ENCODE measurements at regions not wholly inside any gene's neighbourhood (a gene's known extent, or its start where the extent isn't known, plus 50 kb on each side); places are given as distances from the start of the nearest gene placed in this dataset.

GRCh38 chr15:93165734-93166470 lies 76.9 kb upstream of the RGMA start:
- TF ChIP-seq POLR2A (IDR thresholded peaks at IDR 0.05; ENCODE audit: low read depth, low read length) = no peak
- TF ChIP-seq TAF1 (IDR thresholded peaks at IDR 0.05; ENCODE audit: borderline replicate concordance, low read depth, low read length) = no peak
- TF ChIP-seq POLR2AphosphoS5 (IDR thresholded peaks at IDR 0.05; ENCODE audit: low read depth, low read length) = no peak
- FAIRE-seq (no peak), DNase-seq (ENCODE audit: insufficient read length) (no peak)

GRCh38 chr15:93164409-93164808 lies 75.4 kb upstream of the RGMA start:
- DNase-seq (ENCODE audit: insufficient read length) (no peak), FAIRE-seq (no peak)
- TF ChIP-seq POLR2A (IDR thresholded peaks at IDR 0.05; ENCODE audit: low read depth, low read length) (no peak), TAF1 (IDR thresholded peaks at IDR 0.05; ENCODE audit: borderline replicate concordance, low read depth, low read length) (no peak), POLR2AphosphoS5 (IDR thresholded peaks at IDR 0.05; ENCODE audit: low read depth, low read length) (no peak)

GRCh38 chr15:93162560-93162959 lies 73.5 kb upstream of the RGMA start:
- no peak for FAIRE-seq
- DNase-seq (ENCODE audit: insufficient read length) = no peak
- TF ChIP-seq POLR2AphosphoS5 (IDR thresholded peaks at IDR 0.05; ENCODE audit: low read depth, low read length) (no peak), TAF1 (IDR thresholded peaks at IDR 0.05; ENCODE audit: borderline replicate concordance, low read depth, low read length) (no peak), POLR2A (IDR thresholded peaks at IDR 0.05; ENCODE audit: low read depth, low read length) (no peak)

GRCh38 chr15:93159930-93160329 lies 70.9 kb upstream of the RGMA start:
- FAIRE-seq (no peak), DNase-seq (ENCODE audit: insufficient read length) (no peak)
- TF ChIP-seq TAF1 (IDR thresholded peaks at IDR 0.05; ENCODE audit: borderline replicate concordance, low read depth, low read length) (no peak), POLR2AphosphoS5 (IDR thresholded peaks at IDR 0.05; ENCODE audit: low read depth, low read length) (no peak), POLR2A (IDR thresholded peaks at IDR 0.05; ENCODE audit: low read depth, low read length) (no peak)

GRCh38 chr15:93158097-93158900 lies 69.3 kb upstream of the RGMA start:
- FAIRE-seq = no peak
- TF ChIP-seq TAF1 (IDR thresholded peaks at IDR 0.05; ENCODE audit: borderline replicate concordance, low read depth, low read length) = no peak
- no peak for TF ChIP-seq POLR2A (IDR thresholded peaks at IDR 0.05; ENCODE audit: low read depth, low read length)
- no peak for TF ChIP-seq POLR2AphosphoS5 (IDR thresholded peaks at IDR 0.05; ENCODE audit: low read depth, low read length)
- DNase-seq (ENCODE audit: insufficient read length) = no peak

GRCh38 chr15:93154666-93155065 lies 65.7 kb upstream of the RGMA start:
- DNase-seq (ENCODE audit: insufficient read length) (no peak), FAIRE-seq (no peak)

GRCh38 chr15:93152951-93153350 lies 63.9 kb upstream of the RGMA start:
- DNase-seq (ENCODE audit: insufficient read length) (no peak), FAIRE-seq (no peak)
- TF ChIP-seq POLR2A (IDR thresholded peaks at IDR 0.05; ENCODE audit: low read depth, low read length) = no peak

More at GRCh38 chr15:93154666-93155065, 65.7 kb upstream of the RGMA start:
- no peak for TF ChIP-seq POLR2AphosphoS5 (IDR thresholded peaks at IDR 0.05; ENCODE audit: low read depth, low read length)
- TF ChIP-seq POLR2A (IDR thresholded peaks at IDR 0.05; ENCODE audit: low read depth, low read length) = no peak

GRCh38 chr15:93152360-93152759 lies 63.3 kb upstream of the RGMA start:
- no peak for FAIRE-seq

GRCh38 chr15:93150910-93151881 lies 62.2 kb upstream of the RGMA start:
- no peak for TF ChIP-seq POLR2A (IDR thresholded peaks at IDR 0.05; ENCODE audit: low read depth, low read length)
- no peak for TF ChIP-seq TAF1 (IDR thresholded peaks at IDR 0.05; ENCODE audit: borderline replicate concordance, low read depth, low read length)
- no peak for TF ChIP-seq POLR2AphosphoS5 (IDR thresholded peaks at IDR 0.05; ENCODE audit: low read depth, low read length)
- FAIRE-seq (peak; percentile 5), DNase-seq (ENCODE audit: insufficient read length) (no peak)

More at GRCh38 chr15:93152360-93152759, 63.3 kb upstream of the RGMA start:
- DNase-seq (ENCODE audit: insufficient read length) = no peak
- no peak for TF ChIP-seq POLR2AphosphoS5 (IDR thresholded peaks at IDR 0.05; ENCODE audit: low read depth, low read length)
- TF ChIP-seq TAF1 (IDR thresholded peaks at IDR 0.05; ENCODE audit: borderline replicate concordance, low read depth, low read length) = no peak
- TF ChIP-seq POLR2A (IDR thresholded peaks at IDR 0.05; ENCODE audit: low read depth, low read length) = no peak

- no peak for FAIRE-seq
- TF ChIP-seq TAF1 (IDR thresholded peaks at IDR 0.05; ENCODE audit: borderline replicate concordance, low read depth, low read length) (no peak), POLR2A (IDR thresholded peaks at IDR 0.05; ENCODE audit: low read depth, low read length) (no peak), POLR2AphosphoS5 (IDR thresholded peaks at IDR 0.05; ENCODE audit: low read depth, low read length) (no peak)
- no peak for DNase-seq (ENCODE audit: insufficient read length)
These were observed 57.6 kb upstream of the RGMA start for GRCh38 chr15:93146601-93147000.

GRCh38 chr15:93146196-93146595 lies 57.2 kb upstream of the RGMA start:
- DNase-seq (ENCODE audit: insufficient read length) (no peak), FAIRE-seq (no peak)
- TF ChIP-seq POLR2AphosphoS5 (IDR thresholded peaks at IDR 0.05; ENCODE audit: low read depth, low read length) (no peak), TAF1 (IDR thresholded peaks at IDR 0.05; ENCODE audit: borderline replicate concordance, low read depth, low read length) (no peak), POLR2A (IDR thresholded peaks at IDR 0.05; ENCODE audit: low read depth, low read length) (no peak)
